ENCODE measurements at regions not wholly inside any gene's neighbourhood (a gene's known extent, or its start where the extent isn't known, plus 50 kb on each side); places are given as distances from the start of the nearest gene placed in this dataset.

DNA sequence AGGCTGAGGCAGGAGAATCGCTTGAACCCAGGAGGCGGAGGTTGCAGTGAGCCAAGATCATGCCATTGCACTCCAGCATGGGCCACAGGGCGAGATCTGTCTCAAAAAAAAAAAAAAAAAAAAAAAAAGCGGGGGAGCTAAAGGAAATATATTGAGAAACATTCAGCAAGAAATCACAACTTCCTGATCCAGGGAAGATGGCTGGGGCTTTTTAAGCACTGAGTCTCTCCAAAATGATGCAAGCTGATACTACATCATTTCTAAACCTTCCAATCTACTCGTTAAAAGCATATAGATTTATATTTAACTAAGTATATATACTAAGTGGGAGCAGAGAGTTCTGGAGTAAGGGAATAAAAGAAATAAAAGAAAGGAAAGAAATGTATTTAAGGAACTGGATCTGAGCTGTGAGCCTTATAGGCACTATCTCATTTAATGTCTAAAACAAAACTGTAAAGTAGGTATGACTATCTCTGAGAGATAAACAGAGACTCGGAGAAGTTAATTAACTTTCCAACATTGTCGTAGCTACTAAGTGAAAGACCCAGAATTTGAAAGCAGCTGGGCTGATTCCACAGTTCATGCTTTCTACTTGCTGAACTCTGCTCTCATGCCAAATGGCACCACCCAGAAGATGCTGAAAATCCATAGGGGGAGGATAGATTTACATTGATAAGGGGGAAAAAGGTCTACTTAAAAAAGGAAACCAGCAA is 215.0 kb upstream of the MARCKS start:
- no peaks in the 10 kb centered on the region for H3K9me3 ChIP-seq
- intact Hi-C loops (cut with DNase I): no loop called here
- no peak overlapping the region for H3K4me3 ChIP-seq
- no peak for TF ChIP-seq POLR2A (IDR thresholded peaks at IDR 0.05)
- TF ChIP-seq, protein P1, sequence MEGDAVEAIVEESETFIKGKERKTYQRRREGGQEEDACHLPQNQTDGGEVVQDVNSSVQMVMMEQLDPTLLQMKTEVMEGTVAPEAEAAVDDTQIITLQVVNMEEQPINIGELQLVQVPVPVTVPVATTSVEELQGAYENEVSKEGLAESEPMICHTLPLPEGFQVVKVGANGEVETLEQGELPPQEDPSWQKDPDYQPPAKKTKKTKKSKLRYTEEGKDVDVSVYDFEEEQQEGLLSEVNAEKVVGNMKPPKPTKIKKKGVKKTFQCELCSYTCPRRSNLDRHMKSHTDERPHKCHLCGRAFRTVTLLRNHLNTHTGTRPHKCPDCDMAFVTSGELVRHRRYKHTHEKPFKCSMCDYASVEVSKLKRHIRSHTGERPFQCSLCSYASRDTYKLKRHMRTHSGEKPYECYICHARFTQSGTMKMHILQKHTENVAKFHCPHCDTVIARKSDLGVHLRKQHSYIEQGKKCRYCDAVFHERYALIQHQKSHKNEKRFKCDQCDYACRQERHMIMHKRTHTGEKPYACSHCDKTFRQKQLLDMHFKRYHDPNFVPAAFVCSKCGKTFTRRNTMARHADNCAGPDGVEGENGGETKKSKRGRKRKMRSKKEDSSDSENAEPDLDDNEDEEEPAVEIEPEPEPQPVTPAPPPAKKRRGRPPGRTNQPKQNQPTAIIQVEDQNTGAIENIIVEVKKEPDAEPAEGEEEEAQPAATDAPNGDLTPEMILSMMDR (IDR thresholded peaks at IDR 0.05): no peak
- H3K36me3 ChIP-seq: no peaks in the 10 kb centered on the region
- H3K27ac ChIP-seq: no peak overlapping the region
- no peak for DNase-seq
- H3K4me1 ChIP-seq: peaks cover 0 to 47% (median 12%) of the 10 kb centered on the region in 3 donors
- 76 to 87% methylated on average over 6 to 7 of the region's 7 CpGs for WGBS, 2 donors
- no peaks in the 10 kb centered on the region for H3K27me3 ChIP-seq

GRCh38 chr6:113642714-113643406 is 214.3 kb upstream of the MARCKS start:
- TF ChIP-seq, protein P1 (IDR thresholded peaks at IDR 0.05): no peak
- peak in 1 of 4 donors; percentile 17 for TF ChIP-seq POLR2A (IDR thresholded peaks at IDR 0.05)
- H3K27ac ChIP-seq: peak overlapping the region in 1 of 4 donors; percentile 22
- H3K4me1 ChIP-seq: peaks cover 0 to 52% (median 12%) of the 10 kb centered on the region in 3 donors
- DNase-seq: no peak
- H3K27me3 ChIP-seq: no peaks in the 10 kb centered on the region
- intact Hi-C loops (cut with DNase I): no loop called here
- no peaks in the 10 kb centered on the region for H3K9me3 ChIP-seq
- WGBS, 2 donors: 88 to 92% methylated on average over 2 of the region's 2 CpGs
- H3K4me3 ChIP-seq: no peak overlapping the region
- no peaks in the 10 kb centered on the region for H3K36me3 ChIP-seq

DNA sequence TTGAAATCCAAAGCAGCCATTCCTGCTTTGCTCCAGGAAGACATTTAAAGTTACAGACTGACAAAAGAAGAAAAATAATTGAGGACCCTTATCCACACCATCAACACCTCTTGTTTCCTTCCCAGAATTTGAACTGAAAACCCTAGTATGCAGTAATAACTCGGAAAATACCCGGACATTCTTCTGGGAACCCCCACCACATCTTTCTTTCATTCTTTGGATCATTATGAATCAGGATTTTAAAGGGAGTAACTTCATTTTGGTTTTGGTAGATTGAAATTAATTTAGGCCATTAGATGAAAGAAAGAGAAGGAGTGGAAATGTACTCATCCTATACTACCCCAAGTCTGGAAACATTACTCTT is 213.8 kb upstream of the MARCKS start:
- Histone ChIP-seq H3K36me3 (no peaks in the 10 kb centered on the region), H3K27ac (peak overlapping the region in 1 of 4 donors; percentile 22), H3K4me1 (peaks cover 0 to 58% (median 12%) of the 10 kb centered on the region in 3 donors), H3K4me3 (no peak overlapping the region), H3K27me3 (no peaks in the 10 kb centered on the region), H3K9me3 (no peaks in the 10 kb centered on the region)
- no peak for TF ChIP-seq POLR2A (IDR thresholded peaks at IDR 0.05)
- TF ChIP-seq, protein P1 (IDR thresholded peaks at IDR 0.05): no peak
- 47 to 51% methylated on average over 2 of the region's 2 CpGs for WGBS, 2 donors
- no peak for DNase-seq
- intact Hi-C loops (cut with DNase I): no loop called here

GRCh38 chr6:113644861-113645575 is 212.1 kb upstream of the MARCKS start:
- H3K4me1 ChIP-seq: peaks cover 0 to 73% (median 16%) of the 10 kb centered on the region in 3 donors
- WGBS, 2 donors: 45 to 57% methylated on average over 11 to 13 of the region's 13 CpGs

More at GRCh38 chr6:113644861-113645575, 212.1 kb upstream of the MARCKS start:
- no peak overlapping the region for H3K4me3 ChIP-seq
- H3K36me3 ChIP-seq: no peaks in the 10 kb centered on the region
- no peak for TF ChIP-seq POLR2A (IDR thresholded peaks at IDR 0.05)
- TF ChIP-seq, protein P1 (IDR thresholded peaks at IDR 0.05): no peak
- H3K27me3 ChIP-seq: no peaks in the 10 kb centered on the region
- peak overlapping the region; percentile 66 to 77 (median 74) for H3K27ac ChIP-seq
- no peaks in the 10 kb centered on the region for H3K9me3 ChIP-seq
- no peak for DNase-seq
- intact Hi-C loops (cut with DNase I): no loop called here

Measured in esophagus squamous epithelium (tissue), 5 donors.